HG03558 (cell line): ENCODE measurements at regions not wholly inside any gene's neighbourhood (a gene's known extent, or its start where the extent isn't known, plus 50 kb on each side); places are given as distances from the start of the nearest gene placed in this dataset.

Experiments used
- ATAC-seq: cut with Tn5 transposase; IDR thresholded peaks from one replicate; pipeline ENCODE4 v1.9.1; 2021; ENCODE audit warnings: moderate number of reproducible peaks; ENCODE audit not compliant: unreplicated experiment; ENCODE audit errors: extremely low read depth

- ATAC-seq = no peak
Observed at GRCh38 chr20:52789716-52790115, 182.4 kb upstream of the TSHZ2 start.

GRCh38 chr20:52787962-52788361 lies 184.2 kb upstream of the TSHZ2 start:
- ATAC-seq = no peak

- no peak for ATAC-seq
Observed at GRCh38 chr20:52787216-52787615, 184.9 kb upstream of the TSHZ2 start.

GRCh38 chr20:52785679-52786078 lies 186.5 kb upstream of the TSHZ2 start:
- no peak for ATAC-seq

GRCh38 chr20:52783769-52784168 lies 188.4 kb upstream of the TSHZ2 start:
- no peak for ATAC-seq

GRCh38 chr20:52780462-52780861 lies 191.7 kb upstream of the TSHZ2 start:
- ATAC-seq = no peak

- ATAC-seq = no peak
Observed at GRCh38 chr20:52779125-52779524, 193.0 kb upstream of the TSHZ2 start.

GRCh38 chr20:52777171-52777570 lies 195.0 kb upstream of the TSHZ2 start:
- no peak for ATAC-seq

- no peak for ATAC-seq
Observed at GRCh38 chr20:52775786-52776185, 196.4 kb upstream of the TSHZ2 start.

- ATAC-seq = no peak
Observed at GRCh38 chr20:52768694-52769093, 203.5 kb upstream of the TSHZ2 start.

GRCh38 chr20:52766645-52767435 lies 205.3 kb upstream of the TSHZ2 start:
- no peak for ATAC-seq

GRCh38 chr20:52763321-52763853 lies 208.8 kb upstream of the TSHZ2 start:
- ATAC-seq = no peak

- ATAC-seq = no peak
Observed at GRCh38 chr20:52761867-52762266, 210.3 kb upstream of the TSHZ2 start.

GRCh38 chr20:52760791-52761190 lies 211.4 kb upstream of the TSHZ2 start:
- ATAC-seq = no peak

- no peak for ATAC-seq
Observed at GRCh38 chr20:52757411-52757810, 214.7 kb upstream of the TSHZ2 start.

- ATAC-seq = no peak
Observed at GRCh38 chr20:52755744-52756143, 216.4 kb upstream of the TSHZ2 start.

- ATAC-seq = no peak
Observed at GRCh38 chr20:52754366-52754765, 217.8 kb upstream of the TSHZ2 start.

- no peak for ATAC-seq
Observed at GRCh38 chr20:52752023-52752422, 220.1 kb upstream of the TSHZ2 start.

- ATAC-seq = no peak
Observed at GRCh38 chr20:52751571-52751970, 220.6 kb upstream of the TSHZ2 start.

- no peak for ATAC-seq
Observed at GRCh38 chr20:52749938-52750337, 222.2 kb upstream of the TSHZ2 start.

- no peak for ATAC-seq
Observed at GRCh38 chr20:52748990-52749389, 223.2 kb upstream of the TSHZ2 start.

- no peak for ATAC-seq
Observed at GRCh38 chr20:52748285-52748932, 223.7 kb upstream of the TSHZ2 start.
